A549 (cell line): ENCODE measurements at regions not wholly inside any gene's neighbourhood (a gene's known extent, or its start where the extent isn't known, plus 50 kb on each side); places are given as distances from the start of the nearest gene placed in this dataset.

ENCODE experiments used
- ATAC-seq, 2 experiments: fragments of 200-7000 bp in 1 of 2; fragments of >200 bp in 1 of 2; cut with Nextera tagmentation in 1 of 2; cut with Tn5 transposase in 1 of 2; 3 replicates each; pipeline versions ENCODE4 v1.8.0 to v1.9.1; 2018 to 2020; ENCODE audit warnings: mild to moderate bottlenecking in 1 of 2, moderate library complexity in 1 of 2
- CTCF ChIA-PET: fragments of 300-600 bp; sonication (Branson Sonifier 250); formaldehyde crosslinking; extraction: SDS; loops from one replicate; lab custom pipeline; 2021; ENCODE audit warnings: antibody characterized with exemption, inconsistent platforms; lab: Yijun Ruan, JAX
- POLR2A ChIA-PET: fragments of 350-600 bp; formaldehyde crosslinking; extraction: SDS; loops from one replicate; lab custom pipeline; 2021; ENCODE audit warnings: antibody characterized with exemption, inconsistent platforms; lab: Yijun Ruan, JAX
- DNase-seq, 2 experiments: peaks; one replicate each; pipeline versions ENCODE4 v3.0.0 to v3.0.0-alpha.2; 2011 to 2016; ENCODE audit warnings: low read depth in 1 of 2, low spot score in 1 of 2
- FAIRE-seq: peaks from 2 replicates; lab custom pipeline; 2011; peaks lifted over from hg19 to GRCh38; lab: Jason Lieb, UNC
- H3K27ac ChIP-seq, 2 experiments: fragments of >200 bp; sonication (Bioruptor Twin); formaldehyde crosslinking; 3 replicates each; pipeline ENCODE4 v1.5.1; 2016 to 2017
- H3K4me1 ChIP-seq: fragments of >200 bp; sonication (Bioruptor Twin); formaldehyde crosslinking; 3 replicates; pipeline ENCODE4 v1.6.1; 2016
- H3K4me2 ChIP-seq: fragments of >200 bp; sonication (Bioruptor Twin); formaldehyde crosslinking; 3 replicates; pipeline ENCODE4 v1.6.1; 2016
- H3K4me3 ChIP-seq: fragments of >200 bp; sonication (Bioruptor Twin); formaldehyde crosslinking; 3 replicates; pipeline ENCODE4 v1.5.1; 2016
- H3K9me3 ChIP-seq: fragments of >200 bp; sonication (Bioruptor Twin); formaldehyde crosslinking; 3 replicates; pipeline ENCODE4 v1.6.1; 2016
- BHLHE40 ChIP-seq: IDR thresholded peaks from 2 replicates; pipeline ENCODE4 v1.6.1; 2012; ENCODE audit warnings: low read depth, low read length, inconsistent platforms
- CHD2 ChIP-seq: fragments of 150-350 bp; IDR thresholded peaks from 2 replicates; pipeline ENCODE4 v1.6.1; 2014; ENCODE audit warnings: low read length; ENCODE audit not compliant: partially characterized antibody
- CHD4 ChIP-seq: fragments of 200-600 bp; sonication (generic); IDR thresholded peaks from 2 replicates; pipeline ENCODE4 v1.6.1; 2016; ENCODE audit warnings: antibody characterized with exemption, mild to moderate bottlenecking, borderline replicate concordance
- ELK1 ChIP-seq: fragments of 150-350 bp; IDR thresholded peaks from 2 replicates; pipeline ENCODE4 v1.6.1; 2014; ENCODE audit warnings: low read depth, mild to moderate bottlenecking, low read length
- FOXS1 ChIP-seq: fragments of 250-450 bp; sonication (Bioruptor Pico); IDR thresholded peaks from 2 replicates; pipeline ENCODE4 v1.5.0; 2020; ENCODE audit warnings: mild to moderate bottlenecking, moderate library complexity
- GATA3 ChIP-seq: IDR thresholded peaks from 2 replicates; pipeline ENCODE4 v1.6.1; 2012; ENCODE audit warnings: borderline replicate concordance
- HOXA7 ChIP-seq: fragments of 250-450 bp; sonication (Bioruptor Pico); IDR thresholded peaks from 2 replicates; pipeline ENCODE4 v1.5.0; 2020; ENCODE audit warnings: mild to moderate bottlenecking, moderate library complexity
- HOXB13 ChIP-seq: fragments of 250-450 bp; sonication (Bioruptor Pico); IDR thresholded peaks from 2 replicates; pipeline ENCODE4 v1.5.0; 2020; ENCODE audit warnings: low read depth, mild to moderate bottlenecking, moderate library complexity
- MAFK ChIP-seq: fragments of 450-650 bp; IDR thresholded peaks from 2 replicates; pipeline ENCODE4 v1.6.1; 2014; ENCODE audit not compliant: partially characterized antibody
- MYC ChIP-seq: IDR thresholded peaks from 2 replicates; pipeline ENCODE4 v1.6.1; 2012; ENCODE audit warnings: mild to moderate bottlenecking, inconsistent platforms, low read length, improper control_type of control experiment, borderline replicate concordance
- PHF8 ChIP-seq: fragments of 200-600 bp; sonication (generic); IDR thresholded peaks from 2 replicates; pipeline ENCODE4 v1.6.1; 2016; ENCODE audit warnings: low read depth, mild to moderate bottlenecking, antibody characterized with exemption, moderate library complexity, borderline replicate concordance
- POLR2A ChIP-seq: IDR thresholded peaks from 2 replicates; pipeline ENCODE4 v1.6.1; 2012; ENCODE audit warnings: mild to moderate bottlenecking, low read length
- POLR2AphosphoS2 ChIP-seq: conservative IDR thresholded peaks from 2 replicates; pipeline ENCODE4 v1.6.1; 2012; ENCODE audit warnings: low read length, improper control_type of control experiment, inconsistent platforms
- RARB ChIP-seq: fragments of 250-450 bp; sonication (Bioruptor Pico); IDR thresholded peaks from 2 replicates; pipeline ENCODE4 v1.8.0; 2021; ENCODE audit warnings: mild to moderate bottlenecking, moderate library complexity
- RFX5 ChIP-seq: fragments of 450-650 bp; IDR thresholded peaks from 2 replicates; pipeline ENCODE4 v1.7.1; 2014; ENCODE audit warnings: antibody characterized with exemption, mild to moderate bottlenecking, moderate library complexity
- RNF2 ChIP-seq: fragments of 200-600 bp; sonication (generic); IDR thresholded peaks from 2 replicates; pipeline ENCODE4 v1.6.1; 2016; ENCODE audit warnings: low read depth, mild to moderate bottlenecking, antibody characterized with exemption, moderate library complexity, borderline replicate concordance
- SMC3 ChIP-seq: fragments of >200 bp; sonication (Bioruptor Twin); formaldehyde crosslinking; IDR thresholded peaks from 3 replicates; pipeline ENCODE4 v1.6.1; 2018; ENCODE audit warnings: inconsistent platforms
- TFCP2L1 ChIP-seq: fragments of 250-450 bp; sonication (Bioruptor Pico); IDR thresholded peaks from 2 replicates; pipeline ENCODE4 v1.5.0; 2021; ENCODE audit warnings: mild to moderate bottlenecking
- ZC3H11A ChIP-seq: fragments of 450-650 bp; IDR thresholded peaks from 2 replicates; pipeline ENCODE4 v1.6.1; 2014; ENCODE audit warnings: antibody characterized with exemption, mild to moderate bottlenecking
- ZSCAN20 ChIP-seq: fragments of 250-450 bp; sonication (Bioruptor Pico); IDR thresholded peaks from 2 replicates; pipeline ENCODE4 v1.8.0; 2022; ENCODE audit warnings: mild to moderate bottlenecking, moderate library complexity
- WGBS: methylation state at CpG from one replicate; pipeline ENCODE4 v1.1.6; 2017; ENCODE audit errors: missing lambda C conversion rate; 5-methylcytosine and 5-hydroxymethylcytosine counted together
- TF ChIP-seq, protein P1 (sequence below): fragments of >200 bp; sonication (Bioruptor Twin); formaldehyde crosslinking; IDR thresholded peaks from 3 replicates; pipeline ENCODE4 v1.5.1; 2016
- TF ChIP-seq, protein P2 (sequence below): IDR thresholded peaks from 2 replicates; pipeline ENCODE4 v1.6.1; 2012

GRCh38 chr4:137739391-137739790 lies 207.1 kb upstream of the PCDH18 start (continued):
- TF ChIP-seq PHF8 = no peak
- TF ChIP-seq MYC = no peak
- no peak for TF ChIP-seq BHLHE40
- no peak for TF ChIP-seq MAFK
- TF ChIP-seq RFX5 = no peak
- no peak for TF ChIP-seq CHD2
- no peak for TF ChIP-seq TFCP2L1 (CRISPR knock-in tag)
- no peak for TF ChIP-seq FOXS1 (CRISPR knock-in tag)
- TF ChIP-seq SMC3 = no peak
- TF ChIP-seq HOXA7 = no peak

GRCh38 chr4:137738375-137738990 lies 206.2 kb upstream of the PCDH18 start:
- ChIA-PET POLR2A (no interaction called here), CTCF (no interaction called here)
- 70% methylated on average over 4 of the region's 4 CpGs for WGBS
- Histone ChIP-seq H3K4me1 (no peaks in the 10 kb centered on the region), H3K4me2 (no peak overlapping the region), H3K4me3 (no peak overlapping the region), H3K9me3 (no peaks in the 10 kb centered on the region), H3K27ac (no peak overlapping the region)
- FAIRE-seq (no peak), ATAC-seq (no peak), DNase-seq (no peak)
- TF ChIP-seq RARB (CRISPR knock-in tag) (no peak), BHLHE40 (no peak), FOXS1 (CRISPR knock-in tag) (no peak), POLR2A (no peak), GATA3 (no peak), ZSCAN20 (no peak), ZC3H11A (no peak), TFCP2L1 (CRISPR knock-in tag) (no peak), CHD2 (no peak), ELK1 (no peak), POLR2AphosphoS2 (no peak), MAFK (no peak), HOXB13 (no peak), RFX5 (no peak)
- TF ChIP-seq, protein P1, sequence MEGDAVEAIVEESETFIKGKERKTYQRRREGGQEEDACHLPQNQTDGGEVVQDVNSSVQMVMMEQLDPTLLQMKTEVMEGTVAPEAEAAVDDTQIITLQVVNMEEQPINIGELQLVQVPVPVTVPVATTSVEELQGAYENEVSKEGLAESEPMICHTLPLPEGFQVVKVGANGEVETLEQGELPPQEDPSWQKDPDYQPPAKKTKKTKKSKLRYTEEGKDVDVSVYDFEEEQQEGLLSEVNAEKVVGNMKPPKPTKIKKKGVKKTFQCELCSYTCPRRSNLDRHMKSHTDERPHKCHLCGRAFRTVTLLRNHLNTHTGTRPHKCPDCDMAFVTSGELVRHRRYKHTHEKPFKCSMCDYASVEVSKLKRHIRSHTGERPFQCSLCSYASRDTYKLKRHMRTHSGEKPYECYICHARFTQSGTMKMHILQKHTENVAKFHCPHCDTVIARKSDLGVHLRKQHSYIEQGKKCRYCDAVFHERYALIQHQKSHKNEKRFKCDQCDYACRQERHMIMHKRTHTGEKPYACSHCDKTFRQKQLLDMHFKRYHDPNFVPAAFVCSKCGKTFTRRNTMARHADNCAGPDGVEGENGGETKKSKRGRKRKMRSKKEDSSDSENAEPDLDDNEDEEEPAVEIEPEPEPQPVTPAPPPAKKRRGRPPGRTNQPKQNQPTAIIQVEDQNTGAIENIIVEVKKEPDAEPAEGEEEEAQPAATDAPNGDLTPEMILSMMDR = no peak
- TF ChIP-seq, protein P2, sequence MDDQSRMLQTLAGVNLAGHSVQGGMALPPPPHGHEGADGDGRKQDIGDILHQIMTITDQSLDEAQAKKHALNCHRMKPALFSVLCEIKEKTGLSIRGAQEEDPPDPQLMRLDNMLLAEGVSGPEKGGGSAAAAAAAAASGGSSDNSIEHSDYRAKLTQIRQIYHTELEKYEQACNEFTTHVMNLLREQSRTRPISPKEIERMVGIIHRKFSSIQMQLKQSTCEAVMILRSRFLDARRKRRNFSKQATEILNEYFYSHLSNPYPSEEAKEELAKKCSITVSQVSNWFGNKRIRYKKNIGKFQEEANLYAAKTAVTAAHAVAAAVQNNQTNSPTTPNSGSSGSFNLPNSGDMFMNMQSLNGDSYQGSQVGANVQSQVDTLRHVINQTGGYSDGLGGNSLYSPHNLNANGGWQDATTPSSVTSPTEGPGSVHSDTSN = no peak

DNA sequence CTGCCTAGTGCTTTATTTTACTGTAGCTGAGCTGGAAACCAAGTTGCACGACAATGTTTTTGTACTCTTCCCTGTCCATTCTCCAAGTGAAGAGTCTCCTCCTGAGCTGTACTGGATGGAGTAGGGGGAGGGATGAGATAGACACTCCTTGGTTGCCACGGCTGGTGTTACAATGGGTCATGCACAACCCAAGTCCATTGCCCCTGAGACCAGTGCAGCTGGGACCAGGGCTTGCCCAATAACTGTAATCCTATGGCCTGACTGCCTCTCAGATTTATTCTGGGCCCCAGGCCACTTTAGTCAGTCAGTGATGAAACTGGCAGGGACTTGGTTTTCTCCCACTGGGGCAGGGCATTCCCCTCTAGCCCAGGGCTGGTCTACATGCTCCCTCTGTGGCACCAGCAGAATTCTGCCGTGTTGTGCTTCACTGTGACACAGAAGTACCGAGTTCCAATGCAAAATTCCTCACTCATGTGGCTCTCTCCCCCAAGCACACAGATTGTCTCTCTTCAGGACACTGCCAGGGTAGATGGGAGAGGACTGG lies 203.3 kb upstream of the PCDH18 start:
- CTCF ChIA-PET = interaction anchor here (0.6 to 1.5 kb wide), 2 partner anchors 945 to 1563 kb away, joined by 3 to 5 read pairs; no protein-coding TSS in a partner anchor
- no peaks in the 10 kb centered on the region for H3K9me3 ChIP-seq
- TF ChIP-seq RNF2 (no peak), CHD4 (no peak), RARB (CRISPR knock-in tag) (no peak)
- TF ChIP-seq, all 56 proteins: peak for 0
- H3K4me2 ChIP-seq = no peak overlapping the region
- H3K27ac ChIP-seq = no peak overlapping the region
- DNase-seq (no peak), ATAC-seq (peak in 1 of 2 experiments; percentile 39; a peak in 1 of 6 replicates), FAIRE-seq (no peak)
- H3K4me1 ChIP-seq = no peaks in the 10 kb centered on the region
- H3K4me3 ChIP-seq = no peak overlapping the region
- WGBS = 21% methylated on average over 3 of the region's 4 CpGs
- POLR2A ChIA-PET = no interaction called here
